IMR-90 (cell line): ENCODE measurements at regions not wholly inside any gene's neighbourhood (a gene's known extent, or its start where the extent isn't known, plus 50 kb on each side); places are given as distances from the start of the nearest gene placed in this dataset.

Experiments used
- ATAC-seq: fragments of 200-7000 bp; cut with Tn5 transposase; 2 replicates; pipeline ENCODE4 v1.9.1; 2020; ENCODE audit warnings: low read depth, mild to moderate bottlenecking, moderate library complexity
- BruUV-seq: library from RNA; stranded (reverse); fragments of 400-500 nt; replicated peaks from 2 replicates; lab custom pipeline; 2021; lab: Mats Ljungman, UMichigan
- CTCF ChIA-PET: fragments of 300-600 bp; formaldehyde crosslinking; extraction: SDS; loops from one replicate; lab custom pipeline; 2021; ENCODE audit warnings: antibody characterized with exemption; lab: Yijun Ruan, JAX
- POLR2A ChIA-PET: fragments of 300-600 bp; sonication (Branson Sonifier 250); formaldehyde crosslinking; loops from one replicate; lab custom pipeline; 2022; ENCODE audit warnings: antibody characterized with exemption; ENCODE audit not compliant: unreplicated experiment; lab: Charles Lee
- DNase-seq: peaks from one replicate; pipeline ENCODE4 v3.0.0; 2013
- H2AFZ ChIP-seq: replicated peaks from 2 replicates; pipeline ENCODE3; 2013; ENCODE audit warnings: low read length, mild to moderate bottlenecking; ENCODE audit not compliant: poor library complexity
- H2AK5ac ChIP-seq: 2 replicates; pipeline ENCODE4 v1.6.1; 2013; ENCODE audit warnings: low read depth, low read length, inconsistent platforms
- H2AK9ac ChIP-seq: replicated peaks from 2 replicates; pipeline ENCODE3; 2013; ENCODE audit warnings: mild to moderate bottlenecking, low read depth, low read length, moderate library complexity; ENCODE audit not compliant: poor library complexity
- H2BK120ac ChIP-seq: 2 replicates; pipeline ENCODE4 v1.6.1; 2013; ENCODE audit warnings: low read depth, low read length, inconsistent platforms
- H2BK15ac ChIP-seq: 3 replicates; pipeline ENCODE4 v1.6.1; 2013; ENCODE audit warnings: low read depth, low read length, inconsistent platforms
- H2BK20ac ChIP-seq: 2 replicates; pipeline ENCODE4 v1.6.1; 2013; ENCODE audit warnings: low read depth, mild to moderate bottlenecking, inconsistent platforms, low read length, moderate library complexity
- H2BK5ac ChIP-seq: 2 replicates; pipeline ENCODE4 v1.6.1; 2013; ENCODE audit warnings: mild to moderate bottlenecking, low read depth, low read length, inconsistent platforms; ENCODE audit not compliant: poor library complexity, severe bottlenecking
- H3K14ac ChIP-seq: replicated peaks from 2 replicates; pipeline ENCODE4 v1.6.1; 2013; ENCODE audit warnings: low read depth, low read length, inconsistent platforms
- H3K18ac ChIP-seq: 2 replicates; pipeline ENCODE4 v1.6.1; 2013; ENCODE audit warnings: low read depth, low read length, control low read depth
- H3K23ac ChIP-seq: 2 replicates; pipeline ENCODE4 v1.6.1; 2013; ENCODE audit warnings: low read depth, low read length, inconsistent platforms
- H3K27ac ChIP-seq: 2 replicates; pipeline ENCODE4 v1.5.1; 2013; ENCODE audit warnings: mild to moderate bottlenecking, control low read depth, low read length; ENCODE audit not compliant: insufficient read depth
- H3K27me3 ChIP-seq: 2 replicates; pipeline ENCODE4 v1.6.1; 2013; ENCODE audit warnings: low read length; ENCODE audit not compliant: control insufficient read depth, insufficient read depth
- H3K36me3 ChIP-seq: 2 replicates; pipeline ENCODE4 v1.6.1; 2013; ENCODE audit warnings: low read length, mixed read lengths; ENCODE audit not compliant: control insufficient read depth, insufficient read depth
- H3K4ac ChIP-seq: 2 replicates; pipeline ENCODE4 v1.6.1; 2013; ENCODE audit warnings: low read depth, low read length, inconsistent platforms
- H3K4me1 ChIP-seq: 2 replicates; pipeline ENCODE4 v1.6.1; 2013; ENCODE audit warnings: low read length, mixed read lengths; ENCODE audit not compliant: control insufficient read depth, insufficient read depth
- H3K4me2 ChIP-seq: 2 replicates; pipeline ENCODE4 v1.6.1; 2013; ENCODE audit warnings: low read depth, mild to moderate bottlenecking, control low read depth, low read length, moderate library complexity
- H3K4me3 ChIP-seq: 2 replicates; pipeline ENCODE4 v1.5.1; 2013; ENCODE audit warnings: low read depth, mild to moderate bottlenecking, control low read depth, low read length, moderate library complexity; ENCODE audit not compliant: insufficient read depth
- H3K56ac ChIP-seq: 2 replicates; pipeline ENCODE4 v1.6.1; 2013; ENCODE audit warnings: low read length, inconsistent platforms; ENCODE audit not compliant: insufficient read depth; ENCODE audit errors: extremely low read depth
- H3K79me1 ChIP-seq, 2 experiments: 2 replicates each; pipeline ENCODE4 v1.6.1; 2013; ENCODE audit warnings: low read length in 2 of 2, inconsistent platforms in 1 of 2, low read depth in 1 of 2
- H3K9ac ChIP-seq: 2 replicates; pipeline ENCODE4 v1.6.1; 2013; ENCODE audit warnings: low read depth, low read length, control low read depth
- H3K9me1 ChIP-seq: 2 replicates; pipeline ENCODE4 v1.6.1; 2013; ENCODE audit warnings: low read length, inconsistent platforms; ENCODE audit not compliant: insufficient read depth
- H3K9me3 ChIP-seq: 2 replicates; pipeline ENCODE4 v1.6.1; 2013; ENCODE audit warnings: low read length; ENCODE audit not compliant: control insufficient read depth, insufficient read depth
- H4K20me1 ChIP-seq: 2 replicates; pipeline ENCODE4 v1.6.1; 2013; ENCODE audit warnings: low read length, inconsistent platforms; ENCODE audit not compliant: insufficient read depth
- H4K5ac ChIP-seq: 2 replicates; pipeline ENCODE4 v1.6.1; 2013; ENCODE audit warnings: mild to moderate bottlenecking, low read depth, low read length, control low read depth
- H4K8ac ChIP-seq, 2 experiments: 2 replicates each; pipeline ENCODE4 v1.6.1; 2013; ENCODE audit warnings: low read depth in 2 of 2, low read length in 2 of 2, control low read depth in 1 of 2, inconsistent platforms in 1 of 2
- H4K91ac ChIP-seq: 2 replicates; pipeline ENCODE4 v1.6.1; 2013; ENCODE audit warnings: low read depth, low read length, inconsistent platforms; ENCODE audit not compliant: insufficient read depth
- BHLHE40 ChIP-seq: fragments of 150-350 bp; IDR thresholded peaks from 2 replicates; pipeline ENCODE4 v1.6.1; 2016; ENCODE audit warnings: mild to moderate bottlenecking, low read depth, low read length
- CEBPB ChIP-seq: IDR thresholded peaks from 2 replicates; pipeline ENCODE4 v1.6.1; 2012; ENCODE audit warnings: low read depth, low read length, improper control_type of control experiment
- CHD1 ChIP-seq: IDR thresholded peaks from 2 replicates; pipeline ENCODE4 v1.6.1; 2012; ENCODE audit warnings: low read depth, low read length, improper control_type of control experiment
- ELK1 ChIP-seq: fragments of 150-350 bp; IDR thresholded peaks from 2 replicates; pipeline ENCODE4 v1.6.1; 2016; ENCODE audit warnings: low read depth, mild to moderate bottlenecking, low read length, moderate library complexity, borderline replicate concordance
- FOS ChIP-seq: fragments of 150-350 bp; IDR thresholded peaks from 2 replicates; pipeline ENCODE4 v1.6.1; 2016; ENCODE audit warnings: low read depth, low read length
- MAFK ChIP-seq: IDR thresholded peaks from 2 replicates; pipeline ENCODE4 v1.6.1; 2012; ENCODE audit warnings: low read depth, low read length, improper control_type of control experiment
- MAZ ChIP-seq: IDR thresholded peaks from 2 replicates; pipeline ENCODE4 v1.6.1; 2012; ENCODE audit warnings: low read depth, mild to moderate bottlenecking, low read length, improper control_type of control experiment, moderate library complexity, borderline replicate concordance
- MXI1 ChIP-seq: IDR thresholded peaks from 2 replicates; pipeline ENCODE4 v1.6.1; 2012; ENCODE audit warnings: low read depth, mild to moderate bottlenecking, low read length, moderate library complexity, borderline replicate concordance
- NFE2L2 ChIP-seq: fragments of 150-350 bp; IDR thresholded peaks from 2 replicates; pipeline ENCODE4 v1.6.1; 2016; ENCODE audit warnings: low read depth, mild to moderate bottlenecking, low read length
- POLR2A ChIP-seq: IDR thresholded peaks from 2 replicates; pipeline ENCODE4 v1.6.1; 2012; ENCODE audit warnings: mild to moderate bottlenecking, low read depth, low read length
- RAD21 ChIP-seq: IDR thresholded peaks from 2 replicates; pipeline ENCODE4 v1.6.1; 2012; ENCODE audit warnings: low read length, improper control_type of control experiment
- RCOR1 ChIP-seq: IDR thresholded peaks from 2 replicates; pipeline ENCODE4 v1.6.1; 2012; ENCODE audit warnings: mild to moderate bottlenecking, low read length, improper control_type of control experiment; ENCODE audit not compliant: insufficient replicate concordance
- RFX5 ChIP-seq: IDR thresholded peaks from 2 replicates; pipeline ENCODE4 v1.8.0; 2012; ENCODE audit warnings: low read depth, mild to moderate bottlenecking, low read length, moderate library complexity
- SMC3 ChIP-seq: fragments of 150-350 bp; IDR thresholded peaks from 2 replicates; pipeline ENCODE4 v1.6.1; 2016; ENCODE audit warnings: low read depth, mild to moderate bottlenecking, antibody characterized with exemption, low read length, moderate library complexity
- USF2 ChIP-seq: fragments of 150-350 bp; IDR thresholded peaks from 2 replicates; pipeline ENCODE4 v1.6.1; 2017; ENCODE audit warnings: mild to moderate bottlenecking, antibody characterized with exemption, low read length, low read depth
- WGBS, 2 experiments: methylation state at CpG; one replicate each; pipeline versions ENCODE4 v1.1.5 to v1.1.7; 2013; ENCODE audit warnings: missing lambda C conversion rate in 2 of 2; ENCODE audit not compliant: insufficient read length in 1 of 2; ENCODE audit errors: extremely low coverage in 2 of 2; 5-methylcytosine and 5-hydroxymethylcytosine counted together
- dilution Hi-C: fragments of 300-500 bp; cut with HindIII; formaldehyde crosslinking; loops from one replicate; pipeline ENCODE4 v1.14.3; 2018; ENCODE audit warnings: low sequenced_read_pairs; ENCODE audit not compliant: unreplicated experiment
- in situ Hi-C: fragments of 300-500 bp; cut with MboI; formaldehyde crosslinking; loops from 3 replicates; pipeline ENCODE4 v1.14.3; 2019; ENCODE audit warnings: low sequenced_read_pairs, inconsistent platforms, mixed read lengths
- intact Hi-C: fragments of 100-400 bp; cut with micrococcal nuclease; formaldehyde crosslinking; loops from 2 replicates; pipeline ENCODE4 v1.10.0; 2022
- TF ChIP-seq, protein P1 (sequence below): conservative IDR thresholded peaks from 2 replicates; pipeline ENCODE4 v1.5.1; 2012; ENCODE audit warnings: mild to moderate bottlenecking, low read depth, low read length, improper control_type of control experiment

- Histone ChIP-seq H2BK15ac (no peak overlapping the region), H3K14ac (no peak overlapping the region), H4K20me1 (no peaks in the 10 kb centered on the region), H3K4me3 (no peak overlapping the region), H3K4ac (no peak overlapping the region), H3K4me2 (no peak overlapping the region), H3K36me3 (no peaks in the 10 kb centered on the region), H2BK20ac (no peak overlapping the region), H3K23ac (no peak overlapping the region), H3K9me3 (peaks cover 4% of the 10 kb centered on the region), H2AK5ac (no peak overlapping the region), H2BK5ac (no peak overlapping the region), H3K4me1 (no peaks in the 10 kb centered on the region), H3K56ac (no peak overlapping the region), H4K91ac (no peak overlapping the region), H3K9ac (no peak overlapping the region), H2AFZ (no peak overlapping the region), H2AK9ac (no peak overlapping the region), H3K27me3 (no peaks in the 10 kb centered on the region), H4K5ac (no peak overlapping the region), H2BK120ac (no peak overlapping the region), H3K9me1 (no peaks in the 10 kb centered on the region), H3K18ac (no peak overlapping the region), H3K79me1 (no peaks in the 10 kb centered on the region), H3K27ac (no peak overlapping the region), H4K8ac (no peak overlapping the region)
- no peak for DNase-seq
- dilution Hi-C loops (no loop called here), in situ Hi-C loops (no loop called here), intact Hi-C loops (no loop called here)
- TF ChIP-seq NFE2L2 (no peak), MXI1 (no peak), ELK1 (no peak), RFX5 (no peak), BHLHE40 (no peak), RAD21 (no peak), CHD1 (no peak), POLR2A (no peak), SMC3 (no peak), RCOR1 (no peak), MAZ (no peak), USF2 (no peak), CEBPB (no peak), FOS (no peak), MAFK (no peak)
- TF ChIP-seq, protein P1, sequence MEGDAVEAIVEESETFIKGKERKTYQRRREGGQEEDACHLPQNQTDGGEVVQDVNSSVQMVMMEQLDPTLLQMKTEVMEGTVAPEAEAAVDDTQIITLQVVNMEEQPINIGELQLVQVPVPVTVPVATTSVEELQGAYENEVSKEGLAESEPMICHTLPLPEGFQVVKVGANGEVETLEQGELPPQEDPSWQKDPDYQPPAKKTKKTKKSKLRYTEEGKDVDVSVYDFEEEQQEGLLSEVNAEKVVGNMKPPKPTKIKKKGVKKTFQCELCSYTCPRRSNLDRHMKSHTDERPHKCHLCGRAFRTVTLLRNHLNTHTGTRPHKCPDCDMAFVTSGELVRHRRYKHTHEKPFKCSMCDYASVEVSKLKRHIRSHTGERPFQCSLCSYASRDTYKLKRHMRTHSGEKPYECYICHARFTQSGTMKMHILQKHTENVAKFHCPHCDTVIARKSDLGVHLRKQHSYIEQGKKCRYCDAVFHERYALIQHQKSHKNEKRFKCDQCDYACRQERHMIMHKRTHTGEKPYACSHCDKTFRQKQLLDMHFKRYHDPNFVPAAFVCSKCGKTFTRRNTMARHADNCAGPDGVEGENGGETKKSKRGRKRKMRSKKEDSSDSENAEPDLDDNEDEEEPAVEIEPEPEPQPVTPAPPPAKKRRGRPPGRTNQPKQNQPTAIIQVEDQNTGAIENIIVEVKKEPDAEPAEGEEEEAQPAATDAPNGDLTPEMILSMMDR, result no peak
- no CpG with 5 or more reads among the region's 3 CpGs for WGBS, 2 experiments
- ChIA-PET CTCF (no interaction called here), POLR2A (no interaction called here)
- no TSS peak for BruUV-seq
- no peak for ATAC-seq
Observed at GRCh38 chr7:125661677-125662076, 732.1 kb upstream of the POT1 start.
